ENCODE measurements at regions not wholly inside any gene's neighbourhood (a gene's known extent, or its start where the extent isn't known, plus 50 kb on each side); places are given as distances from the start of the nearest gene placed in this dataset.
"Not testable (repeated sequence)": the region's sequence is repeated elsewhere in the genome, so short reads cannot be mapped to it uniquely, and the experiment has no call there.

- not testable (repeated sequence) for H3K9ac ChIP-seq; H3K4me3 ChIP-seq (ENCODE audit: low read depth, low read length)
These were observed 52.9 kb upstream of the CSF1 start for GRCh38 chr1:109857702-109858101.

GRCh38 chr1:109855986-109856385 is 54.7 kb upstream of the CSF1 start:
- H3K27ac ChIP-seq; H3K27me3 ChIP-seq (ENCODE audit: control insufficient read depth, insufficient read depth, low read length); H3K4me1 ChIP-seq; H3K36me3 ChIP-seq (ENCODE audit: control insufficient read depth, insufficient read depth, low read length); H3K79me2 ChIP-seq; H2AFZ ChIP-seq; H3K4me2 ChIP-seq (ENCODE audit: low read length); H3K9me3 ChIP-seq (ENCODE audit: control insufficient read depth, low read length); H3K4me3 ChIP-seq (ENCODE audit: low read depth, low read length); H3K9ac ChIP-seq: not testable (repeated sequence)

More at GRCh38 chr1:109857702-109858101, 52.9 kb upstream of the CSF1 start:
- H3K4me1 ChIP-seq; H3K9me3 ChIP-seq (ENCODE audit: control insufficient read depth, low read length); H2AFZ ChIP-seq; H3K27me3 ChIP-seq (ENCODE audit: control insufficient read depth, insufficient read depth, low read length); H3K4me2 ChIP-seq (ENCODE audit: low read length); H3K27ac ChIP-seq; H3K79me2 ChIP-seq; H3K36me3 ChIP-seq (ENCODE audit: control insufficient read depth, insufficient read depth, low read length): not testable (repeated sequence)

GRCh38 chr1:109853972-109854371 is 56.7 kb upstream of the CSF1 start:
- not testable (repeated sequence) for H3K27ac ChIP-seq; H3K4me1 ChIP-seq; H2AFZ ChIP-seq; H3K36me3 ChIP-seq (ENCODE audit: control insufficient read depth, insufficient read depth, low read length); H3K79me2 ChIP-seq; H3K27me3 ChIP-seq (ENCODE audit: control insufficient read depth, insufficient read depth, low read length); H3K4me3 ChIP-seq (ENCODE audit: low read depth, low read length); H3K9me3 ChIP-seq (ENCODE audit: control insufficient read depth, low read length); H3K9ac ChIP-seq; H3K4me2 ChIP-seq (ENCODE audit: low read length)

GRCh38 chr1:109852221-109853015 is 58.2 kb upstream of the CSF1 start:
- not testable (repeated sequence) for H3K4me3 ChIP-seq (ENCODE audit: low read depth, low read length); H3K9me3 ChIP-seq (ENCODE audit: control insufficient read depth, low read length); H3K36me3 ChIP-seq (ENCODE audit: control insufficient read depth, insufficient read depth, low read length); H3K4me2 ChIP-seq (ENCODE audit: low read length); H3K4me1 ChIP-seq; H3K27me3 ChIP-seq (ENCODE audit: control insufficient read depth, insufficient read depth, low read length); H3K79me2 ChIP-seq; H3K9ac ChIP-seq; H3K27ac ChIP-seq; H2AFZ ChIP-seq

GRCh38 chr1:109850827-109851226 is 59.8 kb upstream of the CSF1 start:
- no peak overlapping the region for H3K9ac ChIP-seq
- no peak overlapping the region for H3K27ac ChIP-seq
- H3K79me2 ChIP-seq, result no peaks in the 10 kb centered on the region
- H3K27me3 ChIP-seq (ENCODE audit: control insufficient read depth, insufficient read depth, low read length), result no peaks in the 10 kb centered on the region
- no peak for TF ChIP-seq CTCF (IDR thresholded peaks at IDR 0.05)
- no peaks in the 10 kb centered on the region for H3K36me3 ChIP-seq (ENCODE audit: control insufficient read depth, insufficient read depth, low read length)
- no peak overlapping the region for H3K4me2 ChIP-seq (ENCODE audit: low read length)
- H3K4me3 ChIP-seq (ENCODE audit: low read depth, low read length), result no peak overlapping the region
- H3K9me3 ChIP-seq (ENCODE audit: control insufficient read depth, low read length), result no peaks in the 10 kb centered on the region
- no peak overlapping the region for H2AFZ ChIP-seq
- H3K4me1 ChIP-seq, result no peaks in the 10 kb centered on the region

GRCh38 chr1:109850194-109850593 is 60.5 kb upstream of the CSF1 start:
- no peak overlapping the region for H3K27ac ChIP-seq
- no peaks in the 10 kb centered on the region for H3K9me3 ChIP-seq (ENCODE audit: control insufficient read depth, low read length)
- no peak overlapping the region for H2AFZ ChIP-seq
- no peaks in the 10 kb centered on the region for H3K36me3 ChIP-seq (ENCODE audit: control insufficient read depth, insufficient read depth, low read length)
- no peak overlapping the region for H3K4me2 ChIP-seq (ENCODE audit: low read length)
- no peaks in the 10 kb centered on the region for H3K79me2 ChIP-seq
- H3K27me3 ChIP-seq (ENCODE audit: control insufficient read depth, insufficient read depth, low read length), result no peaks in the 10 kb centered on the region
- no peak overlapping the region for H3K4me3 ChIP-seq (ENCODE audit: low read depth, low read length)
- no peak overlapping the region for H3K9ac ChIP-seq
- TF ChIP-seq CTCF (IDR thresholded peaks at IDR 0.05), result no peak
- no peaks in the 10 kb centered on the region for H3K4me1 ChIP-seq
